Immature natural killer cell (primary cell): ENCODE measurements at regions not wholly inside any gene's neighbourhood (a gene's known extent, or its start where the extent isn't known, plus 50 kb on each side); places are given as distances from the start of the nearest gene placed in this dataset.

Experiments
- DNase-seq, 3 donors: peaks; one replicate each; pipeline ENCODE4 v3.0.0; 2022; ENCODE audit warnings: mixed read lengths in 1 of 3
- H3K27ac Mint-ChIP-seq, 6 donors: one replicate each; pipeline ENCODE4 v1.8.0; 2020; ENCODE audit warnings: mixed read lengths in 6 of 6, mild to moderate bottlenecking in 5 of 6, inconsistent platforms in 4 of 6, moderate library complexity in 3 of 6
- H3K27me3 Mint-ChIP-seq, 3 donors: one replicate each; pipeline ENCODE4 v1.8.0; 2020 to 2021; ENCODE audit warnings: low read depth in 3 of 3, mild to moderate bottlenecking in 3 of 3, mixed read lengths in 3 of 3, moderate library complexity in 3 of 3, inconsistent platforms in 1 of 3
- H3K36me3 Mint-ChIP-seq, 3 donors: one replicate each; pipeline ENCODE4 v1.8.0; 2020; ENCODE audit warnings: mixed read lengths in 3 of 3, inconsistent platforms in 2 of 3, mild to moderate bottlenecking in 2 of 3
- H3K4me1 Mint-ChIP-seq, 2 donors: one replicate each; pipeline ENCODE4 v1.8.0; 2020; ENCODE audit warnings: inconsistent platforms in 2 of 2, mild to moderate bottlenecking in 2 of 2, mixed read lengths in 2 of 2, moderate library complexity in 1 of 2
- H3K4me3 Mint-ChIP-seq, 5 donors: one replicate each; pipeline ENCODE4 v1.8.0; 2020; ENCODE audit warnings: mild to moderate bottlenecking in 5 of 5, mixed read lengths in 5 of 5, inconsistent platforms in 3 of 5, moderate library complexity in 3 of 5
- H3K9me3 Mint-ChIP-seq, 6 donors: one replicate each; pipeline ENCODE4 v1.8.0; 2020; ENCODE audit warnings: mild to moderate bottlenecking in 6 of 6, mixed read lengths in 6 of 6, inconsistent platforms in 4 of 6, moderate library complexity in 3 of 6

DNA sequence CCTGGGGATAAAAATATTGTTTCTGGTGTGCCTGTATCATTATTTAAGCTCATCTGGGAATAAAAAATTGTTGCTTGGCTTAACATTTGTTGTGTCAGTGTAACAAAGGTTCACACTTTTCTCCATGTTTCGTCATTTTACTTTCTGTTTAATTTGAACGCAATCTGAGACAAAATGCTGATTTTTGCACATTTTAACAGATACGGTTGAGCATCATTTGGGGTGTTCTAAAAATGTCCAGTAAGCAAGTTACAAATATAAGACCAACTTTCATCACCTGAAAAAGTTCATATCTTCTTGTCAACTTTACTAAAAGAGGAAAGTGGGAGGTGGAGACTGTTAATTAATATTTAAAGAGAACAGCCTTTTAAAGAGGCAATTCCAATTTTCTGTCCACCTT, 134.8 kb upstream of the CNTN4 start:
- H3K4me1 Mint-ChIP-seq: no peaks in the 10 kb centered on the region
- H3K9me3 Mint-ChIP-seq: peaks cover 6 to 48% (median 13%) of the 10 kb centered on the region in 6 donors
- H3K4me3 Mint-ChIP-seq: no peak overlapping the region
- peaks cover 0 to 2% (median 0%) of the 10 kb centered on the region in 3 donors for H3K27me3 Mint-ChIP-seq
- no peak overlapping the region for H3K27ac Mint-ChIP-seq
- no peak for DNase-seq
- no peaks in the 10 kb centered on the region for H3K36me3 Mint-ChIP-seq

DNA sequence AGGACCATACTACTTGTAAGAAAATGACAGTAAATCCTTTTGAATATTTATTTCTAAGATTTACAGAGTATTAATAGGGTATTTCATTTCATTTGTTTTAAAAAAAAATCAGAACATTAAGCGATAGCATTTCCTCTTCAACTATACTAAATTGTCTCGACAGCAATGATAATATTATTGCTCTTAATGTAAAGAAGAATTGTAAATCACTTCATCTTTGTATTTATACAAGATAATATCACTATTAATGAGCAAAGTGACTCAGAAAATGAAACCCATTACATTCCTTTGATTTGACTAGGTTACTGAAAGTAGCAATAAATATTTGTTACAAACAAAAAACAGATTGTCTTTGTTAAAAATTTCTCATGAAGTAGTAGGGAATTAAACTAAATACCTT, 131.1 kb upstream of the CNTN4 start:
- H3K27me3 Mint-ChIP-seq: peaks cover 0 to 2% (median 0%) of the 10 kb centered on the region in 3 donors
- H3K4me3 Mint-ChIP-seq: no peak overlapping the region
- H3K4me1 Mint-ChIP-seq: no peaks in the 10 kb centered on the region
- no peak overlapping the region for H3K27ac Mint-ChIP-seq
- peaks cover 5 to 48% (median 13%) of the 10 kb centered on the region in 6 donors for H3K9me3 Mint-ChIP-seq
- no peaks in the 10 kb centered on the region for H3K36me3 Mint-ChIP-seq
- DNase-seq: no peak

GRCh38 chr3:1969281-1969680, 129.4 kb upstream of the CNTN4 start:
- Mint-ChIP-seq H3K4me1 (no peaks in the 10 kb centered on the region), H3K9me3 (peaks cover 2 to 55% (median 16%) of the 10 kb centered on the region in 6 donors), H3K4me3 (no peak overlapping the region), H3K27ac (no peak overlapping the region), H3K36me3 (no peaks in the 10 kb centered on the region), H3K27me3 (peaks cover 0 to 4% (median 0%) of the 10 kb centered on the region in 3 donors)
- no peak for DNase-seq

DNA sequence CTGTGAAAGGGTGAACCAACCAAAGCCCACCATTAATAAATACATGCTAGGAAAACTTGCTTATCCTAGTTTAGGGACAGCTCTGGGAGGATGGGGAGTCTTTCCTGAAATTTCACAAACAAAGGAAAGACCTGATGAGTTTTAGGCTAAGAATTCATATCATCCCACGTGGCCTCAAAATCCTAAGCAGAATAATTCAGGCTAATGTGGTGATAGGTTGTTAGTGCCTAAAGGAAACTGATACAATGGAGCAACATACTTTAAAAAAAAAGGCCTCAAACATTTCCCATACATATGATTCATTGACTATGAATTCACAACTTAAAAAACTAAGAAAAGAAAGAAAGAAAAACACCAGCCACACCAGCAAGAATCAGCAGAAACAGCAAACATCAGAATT, 126.9 kb upstream of the CNTN4 start:
- Mint-ChIP-seq H3K27ac (no peak overlapping the region), H3K9me3 (peaks cover 11 to 54% (median 25%) of the 10 kb centered on the region in 6 donors), H3K4me1 (no peaks in the 10 kb centered on the region), H3K4me3 (no peak overlapping the region), H3K27me3 (peaks cover 0 to 2% (median 0%) of the 10 kb centered on the region in 3 donors), H3K36me3 (no peaks in the 10 kb centered on the region)
- DNase-seq: no peak

DNA sequence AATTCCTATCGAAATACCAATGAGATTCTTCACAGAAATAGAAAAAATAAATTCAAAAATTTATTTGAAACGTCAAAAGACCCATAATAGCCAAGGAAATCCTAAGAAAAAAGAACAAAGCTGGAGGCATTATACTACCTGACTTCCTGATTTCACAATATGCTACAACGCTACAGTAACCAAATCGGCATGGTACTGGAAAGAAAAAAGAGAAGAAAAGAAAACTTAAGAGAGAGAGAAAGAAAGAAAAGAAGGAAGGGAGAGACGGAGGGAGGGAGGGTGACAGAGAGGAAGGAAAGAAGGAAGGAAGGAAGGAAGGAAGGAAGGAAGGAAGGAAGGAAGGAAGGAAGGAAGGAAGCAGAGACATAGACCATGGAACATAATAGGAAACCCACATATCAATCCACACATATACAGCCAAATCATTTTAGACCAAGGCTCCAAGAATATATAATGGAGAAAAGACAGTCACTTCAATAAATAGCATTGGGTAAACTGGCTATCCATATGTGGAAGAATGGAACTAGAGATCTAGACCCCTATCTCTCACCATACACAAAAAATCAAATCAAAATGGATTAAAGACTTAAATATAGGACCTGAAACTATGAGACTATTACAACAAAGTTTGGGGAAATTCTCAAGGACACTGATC, 118.6 kb upstream of the CNTN4 start:
- no peaks in the 10 kb centered on the region for H3K27me3 Mint-ChIP-seq
- H3K4me3 Mint-ChIP-seq: no peak overlapping the region
- H3K27ac Mint-ChIP-seq: no peak overlapping the region
- H3K36me3 Mint-ChIP-seq: no peaks in the 10 kb centered on the region
- no peak for DNase-seq
- H3K9me3 Mint-ChIP-seq: peaks cover 5 to 48% (median 29%) of the 10 kb centered on the region in 6 donors
- H3K4me1 Mint-ChIP-seq: no peaks in the 10 kb centered on the region

DNA sequence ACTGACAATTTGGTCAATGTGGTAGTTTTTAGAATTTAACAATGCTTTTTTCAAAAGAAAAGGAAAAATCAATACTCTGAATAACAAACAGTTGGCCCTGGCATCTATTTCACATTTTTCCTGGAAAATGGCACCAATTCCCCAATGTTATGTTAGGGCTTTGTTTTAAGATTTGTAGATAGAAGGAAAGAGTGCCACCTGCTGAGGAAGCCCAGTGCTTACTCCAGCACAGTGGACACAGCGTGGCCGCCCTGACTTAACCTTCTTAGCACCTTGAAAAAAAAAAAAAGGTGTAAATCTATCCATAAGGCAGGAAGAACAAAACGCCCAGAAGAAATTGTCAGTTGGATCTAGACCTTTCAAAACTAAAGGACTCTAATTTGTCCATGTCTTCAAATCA, 110.7 kb upstream of the CNTN4 start:
- Mint-ChIP-seq H3K27ac (no peak overlapping the region), H3K36me3 (no peaks in the 10 kb centered on the region)

GRCh38 chr3:1998739-1999138, 99.9 kb upstream of the CNTN4 start:
- Mint-ChIP-seq H3K9me3 (peaks cover 2 to 24% (median 9%) of the 10 kb centered on the region in 6 donors), H3K27ac (no peak overlapping the region), H3K27me3 (no peaks in the 10 kb centered on the region), H3K4me3 (no peak overlapping the region), H3K4me1 (no peaks in the 10 kb centered on the region), H3K36me3 (no peaks in the 10 kb centered on the region)
- DNase-seq: no peak

More for the DNA sequence above, 110.7 kb upstream of the CNTN4 start:
- DNase-seq: no peak
- H3K4me1 Mint-ChIP-seq: no peaks in the 10 kb centered on the region
- H3K9me3 Mint-ChIP-seq: peaks cover 3 to 18% (median 10%) of the 10 kb centered on the region in 6 donors
- H3K27me3 Mint-ChIP-seq: no peaks in the 10 kb centered on the region
- H3K4me3 Mint-ChIP-seq: no peak overlapping the region

DNA sequence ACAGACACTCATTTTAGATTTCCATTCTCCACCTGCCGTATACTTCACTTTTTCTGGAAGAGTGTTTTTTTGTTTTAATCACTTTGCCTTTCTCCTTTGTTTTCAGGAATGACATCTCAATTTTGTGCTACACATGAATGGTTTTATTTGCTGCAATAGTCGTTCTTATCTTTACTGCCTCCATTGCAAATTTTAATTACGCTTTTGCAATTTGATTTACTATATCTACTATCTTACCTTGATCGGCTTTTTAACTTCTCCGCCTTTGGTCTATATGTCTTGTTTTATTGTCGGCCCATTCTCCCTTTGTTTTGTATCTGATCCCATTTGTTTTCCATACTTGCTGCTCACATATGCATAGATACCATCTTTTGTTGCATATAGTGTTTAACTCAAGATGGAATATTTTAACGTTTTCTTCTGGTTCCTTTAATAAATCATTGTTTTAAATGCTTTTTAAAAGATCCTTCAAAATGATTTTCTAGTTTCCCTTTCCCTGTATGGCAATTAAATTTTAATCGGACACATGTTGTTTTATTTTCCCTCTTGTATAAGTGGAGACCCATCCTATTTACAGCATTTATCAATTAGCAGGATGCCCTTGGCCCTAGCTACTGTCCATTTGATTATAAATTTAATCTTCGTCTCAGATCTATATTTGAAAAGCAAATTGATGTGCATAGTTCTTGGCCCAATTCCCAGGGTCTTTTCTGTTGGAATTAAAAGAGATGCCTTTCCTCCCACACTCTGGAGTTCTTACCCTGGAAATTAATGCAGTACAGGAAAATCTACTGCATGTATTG, 97.2 kb upstream of the CNTN4 start:
- no peak overlapping the region for H3K4me3 Mint-ChIP-seq
- no peaks in the 10 kb centered on the region for H3K27me3 Mint-ChIP-seq
- no peak for DNase-seq
- peaks cover 3 to 29% (median 14%) of the 10 kb centered on the region in 6 donors for H3K9me3 Mint-ChIP-seq
- no peak overlapping the region for H3K27ac Mint-ChIP-seq
- no peaks in the 10 kb centered on the region for H3K4me1 Mint-ChIP-seq
- peaks cover 0 to 3% (median 0%) of the 10 kb centered on the region in 3 donors for H3K36me3 Mint-ChIP-seq

GRCh38 chr3:2023959-2024358, 74.7 kb upstream of the CNTN4 start:
- no peak overlapping the region for H3K4me3 Mint-ChIP-seq
- peaks cover 2 to 31% (median 13%) of the 10 kb centered on the region in 6 donors for H3K9me3 Mint-ChIP-seq
- no peak for DNase-seq
- no peaks in the 10 kb centered on the region for H3K4me1 Mint-ChIP-seq
- H3K27me3 Mint-ChIP-seq: no peaks in the 10 kb centered on the region
- H3K36me3 Mint-ChIP-seq: no peaks in the 10 kb centered on the region
- H3K27ac Mint-ChIP-seq: no peak overlapping the region

DNA sequence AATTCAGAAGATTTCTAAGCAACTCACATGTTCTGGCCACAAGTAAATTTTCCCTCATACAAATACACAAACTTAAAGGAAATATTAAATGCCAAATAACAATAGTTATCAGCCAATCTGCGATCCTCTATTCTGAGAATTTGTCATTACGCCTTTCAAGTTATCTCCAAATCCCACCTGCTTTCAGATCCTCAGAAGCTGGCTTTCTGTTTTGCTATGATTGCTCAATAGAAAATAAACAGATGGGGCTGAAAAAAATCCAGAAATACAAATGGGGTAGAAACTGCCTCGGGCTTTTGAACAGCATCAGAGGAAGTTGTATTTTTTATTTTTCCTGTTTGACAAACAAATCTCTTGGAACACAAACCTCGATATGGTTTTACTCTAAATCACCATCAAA, 74.0 kb upstream of the CNTN4 start:
- no peak for DNase-seq
- no peak overlapping the region for H3K27ac Mint-ChIP-seq
- H3K4me1 Mint-ChIP-seq: no peaks in the 10 kb centered on the region
- H3K36me3 Mint-ChIP-seq: no peaks in the 10 kb centered on the region
- no peaks in the 10 kb centered on the region for H3K27me3 Mint-ChIP-seq
- no peak overlapping the region for H3K4me3 Mint-ChIP-seq
- H3K9me3 Mint-ChIP-seq: peaks cover 2 to 37% (median 11%) of the 10 kb centered on the region in 6 donors

- no peaks in the 10 kb centered on the region for H3K36me3 Mint-ChIP-seq
- DNase-seq: no peak
- no peak overlapping the region for H3K4me3 Mint-ChIP-seq
- peaks cover 9 to 30% (median 15%) of the 10 kb centered on the region in 6 donors for H3K9me3 Mint-ChIP-seq
- no peaks in the 10 kb centered on the region for H3K27me3 Mint-ChIP-seq
- H3K27ac Mint-ChIP-seq: no peak overlapping the region
- no peaks in the 10 kb centered on the region for H3K4me1 Mint-ChIP-seq
These were observed 69.1 kb upstream of the CNTN4 start for GRCh38 chr3:2029559-2029958.

DNA sequence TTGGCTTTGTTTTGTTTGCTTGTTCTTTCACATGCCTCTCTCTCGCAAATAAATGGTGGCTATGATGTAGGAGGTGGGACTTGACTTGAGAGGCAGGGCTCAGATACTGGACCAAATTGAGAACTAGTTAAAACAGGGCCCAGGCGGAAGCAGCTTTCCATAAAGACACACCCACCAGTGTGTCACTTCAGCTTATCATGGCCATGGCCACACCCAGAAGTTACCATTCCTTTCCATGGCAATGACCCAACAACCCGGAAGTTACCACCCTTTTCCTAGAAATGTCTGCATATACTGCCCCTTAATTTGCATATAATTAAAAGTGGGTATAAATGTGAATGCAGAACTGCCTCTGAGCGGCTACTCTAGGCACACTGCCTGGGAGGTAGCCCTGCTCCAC, 62.6 kb upstream of the CNTN4 start:
- no peaks in the 10 kb centered on the region for H3K36me3 Mint-ChIP-seq
- H3K27ac Mint-ChIP-seq: no peak overlapping the region
- no peak overlapping the region for H3K4me3 Mint-ChIP-seq
- peaks cover 4 to 49% (median 10%) of the 10 kb centered on the region in 6 donors for H3K9me3 Mint-ChIP-seq
- peaks cover 0 to 1% (median 0%) of the 10 kb centered on the region in 3 donors for H3K27me3 Mint-ChIP-seq
- no peak for DNase-seq
- no peaks in the 10 kb centered on the region for H3K4me1 Mint-ChIP-seq

DNA sequence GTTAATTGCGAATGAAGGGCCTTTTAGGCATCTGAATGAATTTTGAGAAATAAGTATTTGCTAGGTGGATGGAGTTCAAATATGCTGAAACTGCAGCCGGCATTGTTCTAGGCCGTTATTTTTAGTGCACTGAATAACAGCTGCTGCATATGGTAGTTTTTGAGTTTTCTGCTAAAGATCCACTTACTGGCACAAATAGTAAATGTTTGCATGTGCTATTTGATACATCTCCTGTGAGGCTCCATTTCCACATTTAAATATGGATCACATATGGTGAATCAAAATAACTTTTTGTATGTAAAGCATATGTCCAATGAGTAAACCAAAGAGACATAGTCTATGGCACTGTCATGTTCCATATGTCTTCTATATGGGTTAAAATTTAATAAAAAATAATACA, 56.7 kb upstream of the CNTN4 start:
- Mint-ChIP-seq H3K9me3 (peaks cover 2 to 33% (median 5%) of the 10 kb centered on the region in 6 donors), H3K27ac (no peak overlapping the region), H3K36me3 (no peaks in the 10 kb centered on the region), H3K27me3 (no peaks in the 10 kb centered on the region), H3K4me3 (no peak overlapping the region), H3K4me1 (no peaks in the 10 kb centered on the region)
- no peak for DNase-seq
